ENCODE measurements at regions not wholly inside any gene's neighbourhood (a gene's known extent, or its start where the extent isn't known, plus 50 kb on each side); places are given as distances from the start of the nearest gene placed in this dataset.

GRCh38 chr4:160927311-160927710 is 1236.5 kb downstream of the FSTL5 start:
- TF ChIP-seq POLR2AphosphoS5 (IDR thresholded peaks at IDR 0.05) = no peak
- no peak for TF ChIP-seq CTCF (IDR thresholded peaks at IDR 0.05)
- no peak for TF ChIP-seq POLR2A (IDR thresholded peaks at IDR 0.05)
- TF ChIP-seq EP300 (IDR thresholded peaks at IDR 0.05) = no peak

All from upper lobe of left lung (tissue), 4 donors.